Lower leg skin (tissue), 4 donors: ENCODE measurements at regions not wholly inside any gene's neighbourhood (a gene's known extent, or its start where the extent isn't known, plus 50 kb on each side); places are given as distances from the start of the nearest gene placed in this dataset.

Source experiments
- DNase-seq, 2 donors: peaks; one replicate each; pipeline ENCODE4 v3.0.0-alpha.2; 2019; ENCODE audit warnings: low spot score in 2 of 2
- H3K4me3 ChIP-seq: fragments of 200-600 bp; sonication (generic); 2 replicates; pipeline ENCODE4 v1.5.1; 2017; ENCODE audit warnings: mild to moderate bottlenecking, low read depth; ENCODE audit not compliant: poor library complexity, severe bottlenecking
- POLR2A ChIP-seq, 2 donors: fragments of 450-650 bp; IDR thresholded peaks; one replicate each; pipeline ENCODE4 v1.6.1; 2016 to 2017; ENCODE audit warnings: antibody characterized with exemption in 2 of 2, mild to moderate bottlenecking in 1 of 2, moderate library complexity in 1 of 2
- WGBS, 2 donors: methylation state at CpG; one replicate each; pipeline ENCODE4 v1.1.5; 2018; 5-methylcytosine and 5-hydroxymethylcytosine counted together
- intact Hi-C: fragments of 100-400 bp; cut with DNase I; formaldehyde crosslinking; loops from one replicate; pipeline ENCODE4 v1.15.0; 2023; ENCODE audit warnings: low total_unique reads
- TF ChIP-seq, protein P1 (sequence below), 3 donors: fragments of 450-650 bp; IDR thresholded peaks; one replicate each; pipeline ENCODE4 v1.5.1; 2016; ENCODE audit warnings: antibody characterized with exemption in 3 of 3, mild to moderate bottlenecking in 3 of 3, moderate library complexity in 2 of 3

DNA sequence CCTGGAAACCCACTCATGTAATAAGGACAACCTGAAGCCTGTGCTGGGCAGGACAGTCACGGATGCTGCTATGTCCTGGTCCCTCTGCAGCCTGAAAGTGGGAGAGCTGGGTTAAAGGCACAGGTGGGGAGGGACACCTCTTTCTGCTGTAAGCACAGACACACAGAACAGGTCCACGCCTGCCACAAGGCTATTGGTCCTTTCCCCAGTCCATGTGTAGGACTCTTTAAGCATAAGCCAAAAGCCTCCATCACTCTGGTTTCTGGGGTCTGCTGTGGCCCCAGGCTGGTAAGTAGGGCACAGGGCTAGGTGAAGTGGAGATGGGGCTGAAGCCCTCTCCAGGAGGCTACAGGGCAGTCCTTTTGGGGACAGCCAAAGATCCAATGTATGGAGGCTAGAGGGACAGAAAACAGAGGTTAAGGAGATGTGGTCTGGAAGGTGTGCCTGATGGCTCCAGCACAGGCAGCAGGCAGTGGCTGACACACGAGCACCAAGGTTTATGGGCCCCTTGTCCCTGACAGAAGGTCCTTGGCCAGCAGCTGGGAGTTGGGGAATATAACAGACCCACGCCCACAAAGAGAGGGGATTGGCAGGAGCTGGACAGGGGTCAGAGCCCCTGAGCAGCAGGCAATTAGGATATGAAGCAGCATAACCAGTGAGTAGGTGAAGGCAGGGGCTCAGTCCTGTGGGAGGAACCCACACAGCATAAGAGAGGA lies 203.6 kb upstream of the MVB12B start:
- WGBS, 2 donors: 70 to 74% methylated on average over 4 of the region's 4 CpGs
- no peak overlapping the region for H3K4me3 ChIP-seq
- intact Hi-C loops: no loop called here
- no peak for TF ChIP-seq POLR2A (IDR thresholded peaks at IDR 0.05)
- TF ChIP-seq, protein P1, sequence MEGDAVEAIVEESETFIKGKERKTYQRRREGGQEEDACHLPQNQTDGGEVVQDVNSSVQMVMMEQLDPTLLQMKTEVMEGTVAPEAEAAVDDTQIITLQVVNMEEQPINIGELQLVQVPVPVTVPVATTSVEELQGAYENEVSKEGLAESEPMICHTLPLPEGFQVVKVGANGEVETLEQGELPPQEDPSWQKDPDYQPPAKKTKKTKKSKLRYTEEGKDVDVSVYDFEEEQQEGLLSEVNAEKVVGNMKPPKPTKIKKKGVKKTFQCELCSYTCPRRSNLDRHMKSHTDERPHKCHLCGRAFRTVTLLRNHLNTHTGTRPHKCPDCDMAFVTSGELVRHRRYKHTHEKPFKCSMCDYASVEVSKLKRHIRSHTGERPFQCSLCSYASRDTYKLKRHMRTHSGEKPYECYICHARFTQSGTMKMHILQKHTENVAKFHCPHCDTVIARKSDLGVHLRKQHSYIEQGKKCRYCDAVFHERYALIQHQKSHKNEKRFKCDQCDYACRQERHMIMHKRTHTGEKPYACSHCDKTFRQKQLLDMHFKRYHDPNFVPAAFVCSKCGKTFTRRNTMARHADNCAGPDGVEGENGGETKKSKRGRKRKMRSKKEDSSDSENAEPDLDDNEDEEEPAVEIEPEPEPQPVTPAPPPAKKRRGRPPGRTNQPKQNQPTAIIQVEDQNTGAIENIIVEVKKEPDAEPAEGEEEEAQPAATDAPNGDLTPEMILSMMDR (IDR thresholded peaks at IDR 0.05): no peak
- DNase-seq: peak in 1 of 2 donors; percentile 46

DNA sequence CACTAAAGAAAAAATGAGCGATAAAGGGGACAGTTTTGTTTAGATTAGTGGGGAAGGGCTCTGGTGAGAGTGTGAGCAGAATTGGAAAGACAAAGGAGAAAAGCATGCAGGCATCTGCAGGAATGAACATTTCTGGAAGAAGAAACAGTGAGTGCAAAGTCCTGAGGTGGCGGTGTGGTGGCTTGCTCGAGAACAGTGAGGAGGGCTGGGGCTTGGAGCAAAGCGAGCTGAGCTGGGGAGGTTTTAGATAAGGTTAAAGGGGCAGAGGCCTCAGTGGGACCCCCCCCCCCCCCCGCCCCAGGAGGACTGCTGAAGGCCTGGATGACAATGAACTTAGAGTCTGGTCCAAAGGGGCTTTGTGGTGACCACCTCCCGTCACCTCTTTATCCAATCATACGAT lies 202.7 kb upstream of the MVB12B start:
- no peak for TF ChIP-seq POLR2A (IDR thresholded peaks at IDR 0.05)
- TF ChIP-seq, protein P1 (IDR thresholded peaks at IDR 0.05): no peak
- 75 to 79% methylated on average over 6 to 7 of the region's 7 CpGs for WGBS, 2 donors
- DNase-seq: peak in 1 of 2 donors; percentile 48
- H3K4me3 ChIP-seq: no peak overlapping the region
- intact Hi-C loops: no loop called here

DNA sequence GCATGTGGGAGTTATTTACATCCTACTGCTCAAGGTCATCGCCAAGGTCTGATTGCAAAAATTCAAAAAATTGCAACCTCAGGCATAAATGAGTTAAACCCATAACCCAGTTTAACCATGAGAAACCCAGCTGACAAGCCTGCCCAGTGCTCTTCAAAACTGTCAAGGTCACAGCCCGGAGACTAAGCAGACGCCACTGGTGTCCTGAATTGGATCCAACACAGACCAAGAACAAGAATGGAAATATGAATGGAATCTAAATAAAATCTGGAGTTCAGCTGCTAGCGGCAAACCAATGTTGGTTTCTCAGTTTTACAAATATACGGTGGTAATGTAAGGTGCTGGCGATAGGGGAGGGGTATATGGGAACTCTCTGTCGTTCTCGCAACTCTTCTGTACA lies 201.5 kb upstream of the MVB12B start:
- 55 to 62% methylated on average over 8 of the region's 8 CpGs for WGBS, 2 donors

DNA sequence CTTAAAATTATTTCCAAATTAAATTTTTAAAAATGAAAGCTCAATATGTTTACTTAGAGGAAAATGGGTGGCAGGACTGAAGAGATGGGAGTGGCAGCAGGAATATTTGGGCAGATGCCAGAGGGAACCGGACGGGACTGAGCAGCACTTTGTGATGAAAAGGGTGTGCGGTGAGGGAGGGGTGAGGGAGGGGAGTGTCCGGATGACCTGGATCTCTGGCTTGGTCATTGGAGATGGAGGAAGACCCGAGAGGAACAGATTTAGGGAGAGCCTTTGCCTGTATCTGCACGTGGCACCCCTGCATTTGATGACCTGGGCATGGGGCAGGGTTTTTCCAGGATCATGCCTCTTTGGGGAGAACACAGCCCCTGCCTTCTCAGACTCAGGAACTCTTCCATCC lies 201.1 kb upstream of the MVB12B start:
- TF ChIP-seq, protein P1 (IDR thresholded peaks at IDR 0.05): no peak
- no peak for TF ChIP-seq POLR2A (IDR thresholded peaks at IDR 0.05)
- intact Hi-C loops: no loop called here
- peak in 1 of 2 donors; percentile 31 for DNase-seq
- WGBS, 2 donors: 39 to 40% methylated on average over 6 of the region's 6 CpGs
- no peak overlapping the region for H3K4me3 ChIP-seq

More for the DNA sequence above, 201.5 kb upstream of the MVB12B start:
- no peak for TF ChIP-seq POLR2A (IDR thresholded peaks at IDR 0.05)
- TF ChIP-seq, protein P1 (IDR thresholded peaks at IDR 0.05): no peak
- no peak for DNase-seq
- H3K4me3 ChIP-seq: no peak overlapping the region
- intact Hi-C loops: no loop called here

DNA sequence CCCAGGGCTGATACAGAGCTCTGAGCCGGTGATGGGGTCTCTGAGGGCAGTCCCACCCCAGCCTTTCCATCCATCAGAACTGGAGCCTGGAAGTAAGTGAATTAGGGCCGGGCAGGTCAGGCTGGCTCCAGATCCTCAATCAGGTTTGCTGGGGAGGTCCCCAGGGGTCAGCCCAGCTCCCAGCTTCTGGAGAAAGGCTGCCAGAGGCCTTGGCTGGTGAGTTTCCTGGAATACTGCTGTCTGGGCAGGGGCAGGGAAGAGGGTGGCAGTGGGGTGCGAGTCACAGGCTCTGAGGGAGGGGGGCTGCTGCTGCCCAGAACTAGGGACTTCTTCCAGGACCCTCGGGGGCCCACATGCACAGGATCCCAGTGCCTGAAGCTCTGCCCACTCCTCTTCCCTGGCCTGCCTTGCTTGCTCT lies 200.6 kb upstream of the MVB12B start:
- peak in 1 of 2 donors; percentile 73 for DNase-seq
- 53% methylated on average over 4 of the region's 4 CpGs for WGBS, 2 donors
- H3K4me3 ChIP-seq: no peak overlapping the region
- intact Hi-C loops: no loop called here
- TF ChIP-seq POLR2A (IDR thresholded peaks at IDR 0.05): no peak
- TF ChIP-seq, protein P1 (IDR thresholded peaks at IDR 0.05): no peak

DNA sequence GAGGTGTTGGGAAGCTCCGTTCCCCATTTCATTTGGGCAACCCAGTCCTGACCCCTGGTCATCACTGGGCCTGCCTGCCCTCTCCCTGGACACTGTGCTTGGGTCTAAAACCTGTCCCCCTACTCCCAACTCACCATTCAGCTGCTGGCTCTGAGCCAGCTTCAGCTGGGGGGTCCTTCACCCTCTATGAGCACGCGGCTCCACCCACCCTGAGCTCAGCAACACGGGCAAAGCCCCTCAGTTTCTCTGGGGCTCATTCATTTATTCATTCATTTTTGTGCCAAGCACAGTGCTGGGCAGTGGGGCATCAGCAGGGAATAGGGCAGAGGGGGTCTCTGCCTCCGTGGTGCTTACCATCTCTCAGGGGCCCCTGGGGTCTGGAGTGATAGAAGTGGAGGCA lies 199.8 kb upstream of the MVB12B start:
- 78% methylated on average over 5 of the region's 5 CpGs for WGBS, 2 donors
- no peak for TF ChIP-seq POLR2A (IDR thresholded peaks at IDR 0.05)
- TF ChIP-seq, protein P1 (IDR thresholded peaks at IDR 0.05): no peak
- intact Hi-C loops: no loop called here
- DNase-seq: peak; percentile 4 to 29
- no peak overlapping the region for H3K4me3 ChIP-seq
